GM12873 (cell line): ENCODE measurements at regions not wholly inside any gene's neighbourhood (a gene's known extent, or its start where the extent isn't known, plus 50 kb on each side); places are given as distances from the start of the nearest gene placed in this dataset.

Experiments
- CTCF ChIP-seq: IDR thresholded peaks from 2 replicates; pipeline ENCODE4 v1.5.1; 2012; ENCODE audit warnings: low read depth, mild to moderate bottlenecking, moderate library complexity, low read length, control low read depth; ENCODE audit not compliant: insufficient read depth; ENCODE audit errors: missing control alignments

GRCh38 chr6:144335311-144335861 lies 50.3 kb downstream of the UTRN start:
- no peak for TF ChIP-seq CTCF

- TF ChIP-seq CTCF: no peak
Observed at GRCh38 chr6:144335914-144336313, 50.8 kb downstream of the UTRN start.

- no peak for TF ChIP-seq CTCF
Observed at GRCh38 chr6:144336900-144337299, 51.8 kb downstream of the UTRN start.

GRCh38 chr6:144338474-144338873 lies 53.3 kb downstream of the UTRN start:
- TF ChIP-seq CTCF: no peak

- no peak for TF ChIP-seq CTCF
Observed at GRCh38 chr6:144338951-144339700, 54.0 kb downstream of the UTRN start.

- TF ChIP-seq CTCF: no peak
Observed at GRCh38 chr6:144339859-144340452, 54.8 kb downstream of the UTRN start.

- TF ChIP-seq CTCF: no peak
Observed at GRCh38 chr6:144340541-144341371, 55.6 kb downstream of the UTRN start.
